Stimulated activated CD4-positive, alpha-beta T cell treated with anti-CD3 and anti-CD28 coated beads, Interleukin-12 subunit alpha, Interleukin-12 subunit beta, amount 100 ng/mL, for 4 hours (primary cell): ENCODE measurements at regions not wholly inside any gene's neighbourhood (a gene's known extent, or its start where the extent isn't known, plus 50 kb on each side); places are given as distances from the start of the nearest gene placed in this dataset.

Experiments
- DNase-seq: peaks from one replicate; pipeline ENCODE4 v3.0.0-alpha.2; 2020

DNA sequence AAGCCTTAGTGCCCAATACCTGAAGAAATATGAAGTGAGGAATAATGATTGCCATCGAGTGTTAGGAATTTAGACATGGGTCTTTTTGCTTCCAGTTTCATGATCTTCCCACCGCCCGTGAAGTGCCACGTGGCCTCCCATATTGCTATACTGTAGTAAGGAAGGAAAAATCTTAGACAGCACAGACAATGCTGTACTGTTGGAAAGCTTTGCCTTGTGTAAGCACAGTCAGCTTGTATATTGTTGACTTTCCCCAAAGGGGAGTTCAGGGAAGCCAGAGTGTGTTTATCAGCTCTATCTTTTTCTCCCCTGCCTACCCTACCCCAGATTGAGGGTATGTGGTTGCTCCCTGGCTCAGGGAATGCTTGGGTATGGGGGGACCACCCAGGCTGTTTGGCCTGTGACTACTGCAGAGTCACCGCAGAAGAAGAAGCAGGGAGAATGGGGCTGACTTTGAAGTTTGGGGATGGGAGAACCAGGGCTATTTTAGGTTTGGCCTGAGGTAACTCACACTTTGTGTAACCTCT, 161.8 kb upstream of the MEF2C start:
- DNase-seq, result no peak

DNA sequence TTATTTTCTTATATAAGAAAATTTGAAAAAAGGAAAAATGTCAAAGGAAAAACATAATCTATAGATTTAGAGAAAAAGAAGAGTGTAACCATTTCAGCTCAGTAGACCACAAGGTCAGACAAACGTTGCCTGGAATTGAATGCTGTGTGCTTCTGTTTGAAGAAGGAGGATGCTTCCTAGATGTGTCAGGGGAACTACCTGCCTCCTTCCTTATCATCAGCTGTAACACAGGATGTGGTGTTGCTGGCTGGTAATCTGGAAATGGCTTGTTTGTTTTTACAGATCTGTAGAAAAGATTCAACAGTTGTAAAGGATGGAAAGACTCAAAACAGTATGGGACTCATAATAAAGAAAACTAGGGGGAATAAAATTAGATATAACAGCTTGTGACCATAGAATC, 160.7 kb upstream of the MEF2C start:
- no peak for DNase-seq

DNA sequence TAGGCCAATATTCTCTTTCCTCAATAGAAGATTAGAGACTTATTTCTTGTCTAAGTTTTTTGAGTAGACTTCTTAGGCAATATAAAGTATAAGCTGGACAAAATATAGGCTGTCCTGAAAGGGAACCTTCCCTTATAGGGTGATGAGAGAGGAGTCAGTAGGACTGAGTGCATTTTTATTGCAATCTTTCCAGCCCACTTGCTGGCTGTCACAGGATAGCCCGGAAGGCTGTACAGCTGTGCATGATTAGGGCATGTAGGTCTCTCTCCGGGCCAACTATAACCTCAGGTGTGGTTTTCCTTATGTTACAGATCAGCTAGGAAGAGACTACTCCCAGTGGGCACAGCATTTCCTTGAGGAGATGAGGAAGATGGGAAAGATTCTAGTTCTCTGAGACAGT, 159.8 kb upstream of the MEF2C start:
- DNase-seq, result no peak

DNA sequence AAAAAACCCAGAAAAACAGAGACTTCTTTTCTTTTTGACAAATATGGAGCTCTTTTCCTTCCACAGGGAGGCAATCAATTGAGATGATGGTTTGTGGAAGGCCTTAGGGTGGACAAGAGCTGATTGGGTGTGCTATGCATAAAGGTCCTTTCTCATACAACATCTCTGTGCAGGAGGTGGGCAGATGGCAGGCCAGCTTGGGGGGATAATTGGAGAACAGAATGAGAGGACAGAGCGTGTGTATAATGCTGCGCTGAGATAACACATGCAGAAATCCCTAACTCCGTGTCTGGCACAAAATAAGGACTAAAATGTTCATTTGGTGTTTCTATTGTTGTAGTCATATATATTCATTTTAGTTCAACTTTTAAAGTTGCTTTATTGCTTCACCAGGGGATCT, 159.0 kb upstream of the MEF2C start:
- no peak for DNase-seq

DNA sequence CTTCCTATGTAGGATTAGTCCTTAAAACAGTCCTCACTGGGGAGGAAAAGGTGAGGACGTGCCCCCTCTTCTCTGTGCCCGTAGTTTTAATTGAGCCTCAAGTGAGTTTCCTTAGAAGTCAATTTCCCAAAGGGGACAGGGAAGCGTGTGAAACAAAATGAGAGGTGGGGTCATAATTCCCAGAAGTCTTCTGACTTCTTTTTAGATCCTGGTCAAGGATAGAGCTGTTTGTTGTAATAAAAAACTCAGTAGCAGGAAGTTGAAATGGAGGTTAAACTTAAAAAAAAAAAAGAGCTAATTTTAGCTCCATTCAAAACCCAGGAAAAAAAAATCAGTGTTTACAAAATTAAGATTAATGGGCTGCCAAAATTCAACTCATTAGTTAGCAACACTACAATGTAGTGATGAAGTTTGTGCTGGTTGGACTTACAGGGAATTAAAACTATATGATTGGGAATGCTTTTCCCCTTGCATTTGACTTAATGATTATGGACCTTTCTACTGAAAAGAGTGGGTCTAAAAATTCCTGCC, 158.3 kb upstream of the MEF2C start:
- DNase-seq, result no peak

DNA sequence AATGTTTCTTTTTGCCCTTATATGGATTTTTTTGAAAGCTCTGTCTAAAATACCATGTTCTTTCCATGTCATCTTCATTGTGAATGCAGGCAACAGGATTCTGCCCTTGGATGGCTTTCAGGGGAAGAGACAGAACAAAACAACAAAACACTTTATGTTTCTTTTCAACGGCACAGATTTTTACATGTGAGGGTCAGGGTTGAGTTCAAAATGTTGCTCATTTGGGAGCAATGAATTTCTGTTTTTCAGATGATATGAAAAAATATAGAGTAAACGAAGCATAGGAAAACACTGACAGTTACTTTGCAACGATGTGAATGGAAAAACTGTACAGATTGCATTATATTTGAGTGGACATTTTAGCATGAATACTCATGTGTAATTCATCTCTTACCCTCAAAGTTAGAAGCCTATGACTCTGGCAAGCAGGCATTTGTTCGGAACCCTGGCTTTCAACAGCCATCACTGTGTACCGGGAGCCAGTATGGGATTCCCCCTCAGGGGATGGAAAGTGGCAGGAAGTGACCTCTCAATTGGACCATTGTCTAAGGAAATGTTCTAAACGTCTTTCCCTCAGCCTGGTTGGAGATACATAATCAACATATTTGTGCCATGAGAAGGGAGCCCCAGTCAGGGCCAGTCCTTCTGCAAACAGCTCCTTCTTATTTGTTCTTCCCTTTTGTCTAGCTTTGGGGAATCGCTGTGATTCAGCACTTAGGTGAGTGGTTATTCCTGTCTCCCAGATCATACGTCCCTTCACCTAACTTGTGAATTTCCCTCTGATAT, 153.9 kb upstream of the MEF2C start:
- no peak for DNase-seq

DNA sequence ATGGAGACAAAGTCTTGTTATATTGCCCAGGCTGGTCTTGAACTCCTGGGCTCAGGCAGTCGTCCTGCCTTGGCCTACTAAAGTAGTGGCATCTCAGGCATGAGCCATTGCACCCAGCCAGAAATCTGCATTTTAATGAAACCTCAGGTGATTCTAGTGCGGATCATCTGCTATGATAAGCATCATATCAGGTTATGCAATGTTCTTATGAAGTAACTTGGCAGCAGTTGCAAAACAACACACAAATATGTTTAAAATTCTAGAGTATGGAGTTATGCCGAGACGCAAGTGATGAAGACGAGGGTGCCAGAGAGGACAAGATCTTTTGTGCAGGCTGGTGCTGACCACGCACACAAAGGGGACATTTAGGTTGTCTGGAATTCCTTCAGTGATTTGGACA, 153.2 kb upstream of the MEF2C start:
- no peak for DNase-seq

DNA sequence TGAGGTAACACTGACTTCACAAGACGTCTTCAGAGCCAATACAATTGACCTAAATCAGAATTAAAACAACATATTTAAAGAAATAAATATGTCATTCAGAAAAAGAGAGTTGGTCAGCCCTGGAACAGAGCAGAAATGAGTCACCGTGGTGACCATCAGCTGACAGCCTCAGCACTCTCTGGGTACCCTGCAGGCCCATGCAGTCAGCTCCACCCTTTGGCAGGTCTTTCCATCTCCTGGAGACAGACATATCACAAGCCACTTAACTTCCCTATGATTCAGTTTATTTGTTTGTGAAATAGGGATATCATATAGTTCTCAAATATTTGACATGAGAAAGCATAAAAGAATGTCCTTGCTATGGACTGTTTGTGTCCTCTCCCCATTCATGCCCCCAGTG, 151.6 kb upstream of the MEF2C start:
- no peak for DNase-seq

DNA sequence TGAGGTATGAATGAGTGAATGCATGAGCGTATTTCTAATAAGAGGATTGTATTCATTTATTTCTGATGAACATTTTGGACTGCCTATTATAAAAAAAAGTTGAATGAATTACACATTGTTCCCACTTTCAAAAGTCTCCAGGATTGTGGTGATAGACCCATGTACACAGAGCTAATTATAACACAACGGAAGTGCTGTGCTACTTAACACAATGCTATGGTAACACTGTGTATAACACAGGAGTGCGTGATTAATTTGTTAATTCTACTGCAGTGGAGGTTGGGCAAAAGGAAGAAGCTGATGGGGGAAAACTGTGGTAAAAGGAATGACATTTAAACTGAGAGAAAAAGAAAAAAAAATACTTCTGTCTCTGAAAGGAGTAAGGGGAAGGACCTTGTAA, 147.8 kb upstream of the MEF2C start:
- DNase-seq, result no peak

DNA sequence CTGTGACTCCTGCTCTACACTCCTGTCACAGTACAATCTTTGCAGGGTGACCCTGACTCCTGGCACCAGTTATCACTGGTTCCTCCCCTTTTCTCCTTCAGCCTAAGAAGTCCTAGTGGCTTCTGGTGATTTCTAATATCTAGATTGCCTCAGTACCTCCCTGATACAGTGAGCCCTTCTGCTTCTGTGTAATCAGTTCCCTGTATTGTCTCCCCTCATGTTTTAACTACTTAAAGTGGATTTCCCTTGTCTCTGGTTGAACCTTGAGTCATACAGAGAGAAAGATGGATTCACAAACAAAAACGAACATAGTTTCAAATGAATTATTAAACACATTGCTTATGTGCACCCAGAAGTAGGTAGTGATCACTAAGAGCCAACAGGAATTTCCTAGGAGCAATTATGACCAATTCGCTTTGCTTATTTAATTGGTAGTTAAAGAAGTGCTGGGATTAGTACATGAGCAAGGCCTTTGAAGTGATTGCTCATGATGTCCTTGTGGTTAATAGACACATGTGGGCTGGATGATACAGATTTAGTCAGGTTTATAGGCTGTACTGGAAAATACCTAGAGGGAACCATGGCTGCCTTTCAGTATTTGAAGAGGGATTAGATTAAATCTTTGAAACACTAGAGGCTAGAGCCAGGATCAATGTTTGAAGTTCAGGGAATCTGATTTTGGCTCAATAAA, 145.8 kb upstream of the MEF2C start:
- DNase-seq, result no peak

DNA sequence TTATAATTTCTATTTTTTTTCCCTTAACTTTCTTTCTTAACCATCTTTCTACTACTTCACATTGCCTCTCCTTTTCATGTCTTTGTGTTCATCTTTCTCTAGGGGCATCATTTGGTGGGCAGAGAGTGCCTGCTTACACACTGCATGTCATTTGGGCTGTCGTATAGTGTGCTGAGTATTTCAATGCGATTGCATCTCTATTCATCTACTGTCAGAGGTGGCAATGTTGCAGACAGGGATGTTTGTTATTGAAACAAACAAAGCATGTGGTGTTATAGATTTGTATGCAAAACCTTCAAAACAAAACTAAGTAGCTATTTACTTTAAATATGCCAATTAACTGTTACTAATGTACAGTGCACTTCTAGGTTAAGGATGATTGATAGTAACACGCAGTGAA, 141.1 kb upstream of the MEF2C start:
- DNase-seq, result no peak

DNA sequence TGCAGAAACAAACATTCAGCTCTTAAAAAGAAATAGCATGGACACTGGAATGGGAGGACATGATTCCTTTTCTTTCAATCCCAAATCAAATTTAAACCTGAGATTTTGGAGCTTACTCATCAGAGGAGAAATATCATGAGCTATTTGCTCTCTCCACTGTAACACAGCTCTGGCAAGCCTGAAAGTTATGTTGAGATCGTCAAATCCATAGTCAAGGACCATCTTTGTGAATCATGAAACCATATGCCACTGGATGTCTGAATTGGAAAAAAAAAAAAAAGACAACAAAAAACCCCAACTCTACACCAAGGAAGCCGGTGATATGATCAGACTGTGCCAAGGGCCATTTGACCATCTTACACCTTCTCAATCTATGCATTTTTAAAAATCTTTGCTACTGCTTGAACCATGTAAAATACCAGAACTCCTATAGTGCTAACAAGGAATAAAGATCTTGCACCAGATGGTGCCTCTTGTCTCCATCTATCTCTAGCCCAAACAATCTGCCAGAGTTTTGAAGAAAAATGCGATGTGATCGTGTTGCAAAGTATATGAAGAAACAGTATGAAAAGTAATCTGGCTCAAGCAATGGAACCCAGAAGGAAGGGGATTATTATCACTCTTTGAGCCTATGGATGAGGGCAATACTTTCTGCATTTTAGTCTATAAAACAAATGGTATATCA, 138.1 kb upstream of the MEF2C start:
- DNase-seq, result no peak

DNA sequence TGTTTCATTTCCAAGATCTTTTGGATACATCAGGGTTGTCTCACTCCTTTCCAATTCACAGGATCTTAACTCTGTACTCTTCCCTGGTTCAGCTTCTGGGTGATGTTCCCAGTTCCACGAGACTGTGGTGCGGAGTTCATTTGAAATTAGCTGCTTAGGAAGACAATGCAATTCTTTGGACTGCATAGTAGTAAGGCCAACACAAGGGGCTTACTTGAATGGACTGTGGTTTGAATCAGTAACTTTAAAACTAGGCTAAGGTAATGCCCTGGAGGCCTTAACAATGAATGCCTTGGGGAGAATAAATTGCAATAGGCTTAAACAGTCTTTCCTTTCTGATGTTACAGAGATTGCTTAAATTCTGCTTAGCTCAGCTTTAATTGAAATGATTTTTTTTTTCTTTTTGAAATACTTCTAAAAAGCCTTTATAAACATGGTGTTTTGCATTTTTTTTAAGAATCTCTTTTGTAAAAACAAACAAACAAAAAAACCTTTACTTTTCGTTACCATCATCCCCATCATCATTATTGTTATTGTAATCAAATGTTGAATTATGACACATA, 133.8 kb upstream of the MEF2C start:
- no peak for DNase-seq

DNA sequence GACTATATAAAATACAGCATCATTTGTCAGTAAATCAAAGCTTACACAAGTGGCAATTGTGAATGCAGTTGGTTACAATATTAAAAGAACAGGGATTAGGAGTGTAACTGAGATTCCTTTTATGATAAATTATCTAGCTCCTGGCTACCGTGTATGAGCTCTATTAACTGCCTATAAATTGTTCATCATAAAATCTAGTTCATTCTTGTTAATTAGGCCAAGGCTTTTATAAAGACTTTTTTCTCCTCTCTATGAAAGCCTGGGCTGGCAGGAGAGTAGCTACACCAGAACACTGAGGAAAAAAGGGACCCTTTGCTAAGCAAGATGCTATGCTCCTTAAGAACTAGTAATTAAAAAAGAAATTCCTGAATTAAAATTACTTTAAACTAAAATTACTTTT, 132.4 kb upstream of the MEF2C start:
- no peak for DNase-seq

DNA sequence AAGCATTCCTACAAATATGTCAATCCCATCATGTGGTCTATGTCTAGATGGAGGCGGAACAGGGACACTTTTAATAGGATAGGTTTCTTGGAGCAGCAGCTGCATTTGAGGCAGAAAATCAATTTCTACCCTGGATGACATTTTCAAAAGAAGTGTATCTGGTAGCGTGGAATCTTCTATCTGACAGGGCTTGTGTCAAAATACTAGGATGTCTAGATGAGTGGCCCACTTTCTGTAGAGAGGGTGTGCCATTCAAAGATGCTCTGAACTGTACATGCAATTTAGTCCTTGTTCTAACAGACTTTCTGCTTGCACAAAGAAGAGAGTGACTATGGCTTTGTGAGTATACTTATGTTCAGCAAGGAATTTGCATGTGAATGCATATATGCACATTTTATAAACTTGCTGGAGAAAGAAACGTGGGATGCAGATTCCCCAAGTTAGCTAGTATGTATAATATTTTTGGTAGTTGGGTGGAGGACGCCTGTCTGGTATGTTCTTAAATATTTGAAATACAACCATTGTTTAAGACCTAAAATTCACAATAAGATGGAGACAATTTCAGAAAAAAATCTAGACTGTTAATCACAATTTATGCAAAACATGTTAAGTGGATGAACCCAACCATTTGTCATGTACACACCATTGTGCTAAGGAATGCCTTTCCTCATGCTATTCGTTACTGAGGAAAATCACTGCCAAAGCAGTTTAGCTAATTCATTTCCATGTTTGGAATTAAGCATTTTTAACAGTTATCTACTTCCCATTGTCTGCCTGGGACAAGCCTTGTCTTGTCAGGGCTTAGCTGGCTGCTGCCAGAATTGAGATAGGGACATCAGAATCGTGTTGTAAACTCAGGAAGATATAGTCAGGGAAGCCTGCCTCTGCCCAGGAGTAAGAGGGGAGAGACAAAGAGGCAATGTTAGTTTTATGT, 129.1 kb upstream of the MEF2C start:
- DNase-seq, result no peak

DNA sequence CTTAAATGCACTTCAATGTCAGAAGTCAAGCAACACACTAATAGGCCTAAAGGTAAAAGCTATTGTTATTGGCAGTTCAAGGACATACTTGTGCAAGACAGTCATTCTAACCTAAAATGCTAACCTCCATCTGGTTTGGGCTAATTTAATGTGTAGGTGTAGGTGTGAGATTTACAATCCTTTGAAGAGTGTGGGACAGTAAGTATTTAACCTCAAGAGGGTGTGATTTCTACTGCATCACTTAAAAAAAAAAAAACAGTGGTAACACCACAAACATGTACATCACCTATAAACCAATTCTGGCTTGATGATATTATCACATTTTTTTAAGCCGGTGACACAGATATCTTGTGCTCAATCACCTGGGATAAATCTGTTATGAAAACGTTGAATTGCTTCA, 127.5 kb upstream of the MEF2C start:
- DNase-seq, result no peak

DNA sequence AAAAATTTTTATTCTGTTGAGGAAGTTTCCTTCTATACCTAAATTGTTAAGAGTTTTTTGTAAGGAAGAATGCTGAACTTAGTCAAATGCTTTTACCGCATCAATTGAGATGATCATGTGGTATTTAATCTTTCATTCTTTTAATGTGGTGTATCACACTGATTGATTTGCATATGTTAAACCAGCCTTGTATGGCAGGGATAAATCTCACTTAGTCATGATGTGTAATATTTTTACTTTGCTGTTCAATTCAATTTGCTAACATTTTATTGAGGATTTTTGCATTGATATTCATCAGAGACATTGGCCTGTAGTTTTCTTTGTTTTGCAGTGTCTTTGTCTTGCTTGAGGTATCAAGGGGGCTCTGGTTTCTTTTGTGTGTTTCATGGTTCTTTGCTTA, 125.3 kb upstream of the MEF2C start:
- DNase-seq, result no peak

DNA sequence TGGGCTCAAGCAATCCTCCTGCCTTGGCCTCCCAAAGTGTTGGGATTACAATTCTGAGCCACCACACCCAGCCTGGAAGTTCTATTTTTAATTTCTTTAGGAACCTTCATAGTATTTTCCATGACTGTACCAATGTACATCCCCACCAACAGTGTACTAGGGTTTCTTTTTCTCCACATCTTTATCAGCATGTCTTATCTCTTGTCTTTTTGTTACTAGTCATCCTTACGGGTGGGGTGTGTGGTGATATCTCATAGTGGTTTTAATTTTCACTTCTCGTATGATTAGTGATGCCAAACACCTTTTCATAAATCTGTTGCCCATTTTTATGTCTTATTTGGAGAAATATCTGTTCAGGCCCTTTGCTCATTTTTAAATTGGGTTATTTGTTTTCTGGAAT, 123.0 kb upstream of the MEF2C start:
- DNase-seq, result no peak

DNA sequence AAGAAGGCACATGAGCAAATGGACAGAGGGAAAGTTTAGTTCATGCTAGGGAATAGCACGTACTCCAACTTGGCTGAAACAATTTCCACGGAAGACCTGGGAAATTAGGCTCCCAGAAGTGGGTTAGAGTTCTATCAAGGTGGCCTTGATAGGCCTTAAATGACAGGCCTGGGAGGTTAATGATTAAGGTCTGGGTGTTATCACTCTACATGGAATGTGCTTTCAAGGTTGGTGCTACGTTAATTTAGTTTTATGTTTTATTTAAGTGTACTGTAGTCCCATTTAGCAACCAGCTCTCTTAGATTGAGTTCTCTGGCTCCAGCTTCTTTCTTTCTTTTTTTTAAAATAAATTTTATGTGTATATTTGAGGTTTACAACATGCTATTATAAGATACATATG, 121.4 kb upstream of the MEF2C start:
- no peak for DNase-seq

DNA sequence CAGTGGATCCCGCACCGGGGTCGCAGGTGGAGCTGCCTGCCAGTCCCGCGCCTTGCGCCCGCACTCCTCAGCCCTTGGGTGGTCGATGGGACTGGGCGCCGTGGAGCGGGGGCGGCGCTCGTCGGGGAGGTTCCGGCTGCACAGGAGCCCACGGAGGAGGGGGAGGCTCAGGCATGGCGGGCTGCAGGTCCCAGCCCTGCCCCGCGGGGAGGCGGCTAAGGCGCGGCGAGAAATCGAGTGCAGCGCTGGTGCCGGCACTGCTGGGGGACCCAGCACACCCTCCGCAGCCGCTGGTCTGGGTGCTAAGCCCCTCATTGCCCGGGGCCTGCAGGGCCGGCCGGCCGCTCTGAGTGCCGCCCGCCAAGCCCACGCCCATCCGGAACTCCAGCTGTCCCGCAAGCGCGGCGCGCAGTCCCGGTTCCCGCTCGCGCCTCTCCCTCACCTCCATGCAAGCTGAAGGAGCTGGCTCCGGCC, 120.6 kb upstream of the MEF2C start:
- no peak for DNase-seq

DNA sequence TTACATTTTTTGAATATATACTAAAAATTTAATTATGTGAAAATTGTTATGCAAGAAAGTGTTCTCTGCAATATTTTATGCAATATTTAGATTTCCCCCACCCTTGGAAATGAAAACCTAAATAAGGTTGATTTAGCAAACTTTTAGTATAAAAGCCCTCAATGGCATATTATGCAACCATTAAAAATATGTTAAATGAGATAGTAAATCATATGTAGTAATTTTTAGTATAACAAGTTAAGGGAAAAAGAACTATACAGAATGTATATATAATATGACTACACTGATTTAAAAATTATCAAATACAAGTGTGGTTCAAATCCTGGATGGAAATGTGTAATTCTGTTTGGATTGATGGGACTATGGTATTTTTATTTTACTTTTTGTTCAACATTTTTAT, 116.9 kb upstream of the MEF2C start:
- DNase-seq, result no peak

DNA sequence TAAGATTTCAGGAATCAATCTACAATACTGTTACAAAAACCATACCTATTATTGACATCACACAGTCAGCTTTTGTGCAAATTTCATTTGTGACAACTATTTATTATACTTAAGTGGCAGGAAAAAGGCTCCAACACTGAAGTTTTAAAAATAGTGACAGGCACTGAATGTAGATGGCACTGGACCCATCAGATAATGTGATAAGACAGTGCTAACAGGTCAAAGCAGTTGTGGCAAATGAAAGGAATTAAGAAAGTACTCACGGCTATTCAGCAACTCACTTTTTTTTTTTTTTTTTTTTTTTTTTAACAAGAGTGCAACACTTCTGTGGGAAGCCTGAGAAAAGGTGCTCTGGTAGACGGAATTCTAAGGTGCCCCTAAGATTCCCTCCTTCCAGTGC, 115.0 kb upstream of the MEF2C start:
- no peak for DNase-seq
